Right lobe of liver (tissue), 6 donors: ENCODE measurements at regions not wholly inside any gene's neighbourhood (a gene's known extent, or its start where the extent isn't known, plus 50 kb on each side); places are given as distances from the start of the nearest gene placed in this dataset.

Experiments used
- ATAC-seq, 4 donors: fragments of 200-7000 bp; cut with Tn5 transposase; one replicate each; pipeline ENCODE4 v1.9.1; 2020; ENCODE audit warnings: mild to moderate bottlenecking in 4 of 4, moderate library complexity in 4 of 4
- DNase-seq, 3 donors: peaks; one replicate each; pipeline ENCODE4 v3.0.0-alpha.2; 2020
- H3K27ac ChIP-seq, 3 donors: fragments of 200-600 bp; one replicate each; pipeline ENCODE4 v1.8.0; 2022
- H3K27me3 ChIP-seq, 2 donors: fragments of 200-600 bp; one replicate each; pipeline ENCODE4 v1.8.0; 2022
- H3K36me3 ChIP-seq, 4 donors: fragments of 200-600 bp; sonication (generic) in 1 of 4; one replicate each; pipeline versions ENCODE4 v1.5.1 to v1.8.0; 2017 to 2022; ENCODE audit warnings: control low read depth in 1 of 4
- H3K4me1 ChIP-seq, 4 donors: fragments of 200-600 bp; sonication (generic) in 1 of 4; one replicate each; pipeline versions ENCODE4 v1.5.1 to v1.8.0; 2017 to 2022; ENCODE audit warnings: control low read depth in 1 of 4
- H3K4me3 ChIP-seq, 3 donors: fragments of 200-600 bp; one replicate each; pipeline ENCODE4 v1.8.0; 2022
- H3K9me3 ChIP-seq, 4 donors: fragments of 200-600 bp; sonication (generic) in 1 of 4; one replicate each; pipeline versions ENCODE4 v1.5.1 to v1.8.0; 2017 to 2022; ENCODE audit warnings: control low read depth in 1 of 4
- CTCF ChIP-seq, 4 donors: fragments of 200-600 bp in 3 of 4; fragments of 450-650 bp in 1 of 4; IDR thresholded peaks; one replicate each; pipeline versions ENCODE4 v1.5.1 to v1.8.0; 2016 to 2022; ENCODE audit warnings: antibody characterized with exemption in 4 of 4, mild to moderate bottlenecking in 2 of 4
- POLR2A ChIP-seq: fragments of 450-650 bp; IDR thresholded peaks from one replicate; pipeline ENCODE4 v1.6.1; 2017; ENCODE audit warnings: antibody characterized with exemption, mild to moderate bottlenecking
- WGBS: methylation state at CpG from one replicate; pipeline ENCODE4 v1.1.6; 2018; ENCODE audit warnings: low coverage, low lambda C conversion rate; ENCODE audit not compliant: insufficient coverage; ENCODE audit errors: missing lambda C conversion rate; 5-methylcytosine and 5-hydroxymethylcytosine counted together
- intact Hi-C, 2 donors: fragments of 100-400 bp; cut with DNase I; formaldehyde crosslinking; loops; one replicate each; pipeline versions ENCODE4 v1.11.2 to v1.14.1; 2022
- donor health status: DM: no; HTN: yes; CAD: no.
- donor health status: DM: no; HTN: no; CAD: no.
- donor health status: DM: no; HTN: no; CAD: no.
- donor health status: DM: no; HTN: yes; CAD: no.
- donor health status: DM: no; HTN: yes; CAD: no.

GRCh38 chr2:58896638-58897037, 655.5 kb upstream of the FANCL start:
- intact Hi-C loops = no loop called here
- 28% methylated on average over 3 of the region's 3 CpGs for WGBS
- no peak overlapping the region for H3K4me3 ChIP-seq
- H3K27ac ChIP-seq = no peak overlapping the region
- TF ChIP-seq CTCF (IDR thresholded peaks at IDR 0.05) (no peak), POLR2A (no peak)
- no peak for DNase-seq
- no peaks in the 10 kb centered on the region for H3K9me3 ChIP-seq
- H3K4me1 ChIP-seq = no peaks in the 10 kb centered on the region
- no peak for ATAC-seq
- H3K27me3 ChIP-seq = no peaks in the 10 kb centered on the region
- H3K36me3 ChIP-seq = no peaks in the 10 kb centered on the region

GRCh38 chr2:58895857-58896256, 654.7 kb upstream of the FANCL start:
- 44% methylated on average over 4 of the region's 4 CpGs for WGBS
- Histone ChIP-seq H3K36me3 (no peaks in the 10 kb centered on the region), H3K27ac (no peak overlapping the region), H3K4me1 (no peaks in the 10 kb centered on the region), H3K27me3 (no peaks in the 10 kb centered on the region), H3K9me3 (no peaks in the 10 kb centered on the region), H3K4me3 (no peak overlapping the region)
- TF ChIP-seq POLR2A (no peak), CTCF (IDR thresholded peaks at IDR 0.05) (no peak)
- DNase-seq = peak in 1 of 3 donors; percentile 53
- intact Hi-C loops = no loop called here
- peak; percentile 41 to 78 (median 68) for ATAC-seq

DNA sequence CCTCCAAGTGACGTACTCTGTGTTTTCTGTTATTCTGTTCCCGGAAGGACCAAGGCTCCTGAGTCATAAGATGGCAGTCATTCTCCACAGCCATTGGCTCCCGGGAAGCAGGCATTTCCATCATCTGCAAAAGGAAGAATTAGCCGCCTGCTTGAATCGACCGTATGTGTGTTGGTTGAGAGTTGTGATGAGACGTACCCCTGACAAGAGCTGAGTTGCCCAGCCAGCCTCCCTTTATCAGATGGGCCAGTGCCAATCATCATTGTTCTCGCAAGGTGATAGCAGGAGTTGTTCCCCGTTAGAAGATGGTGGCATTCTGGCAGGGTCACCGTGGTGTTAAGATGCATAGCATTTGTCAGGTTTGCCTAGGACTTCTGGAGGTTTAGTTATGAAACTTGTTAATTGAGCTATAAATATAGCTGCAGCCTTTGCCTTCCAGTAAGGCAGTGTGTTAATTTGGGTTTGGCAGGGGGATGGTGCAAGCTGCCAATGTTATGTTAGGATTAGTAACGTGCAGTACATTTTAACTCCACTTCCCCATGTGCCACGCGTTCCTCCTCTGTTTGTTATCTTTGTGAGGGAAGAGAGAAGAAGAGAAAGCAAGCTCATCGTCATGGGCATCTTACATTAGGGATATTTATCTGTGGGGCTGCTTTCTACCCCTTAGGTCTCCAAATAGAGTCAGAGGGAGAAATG, 652.7 kb upstream of the FANCL start:
- Histone ChIP-seq H3K27me3 (no peaks in the 10 kb centered on the region), H3K9me3 (no peaks in the 10 kb centered on the region), H3K27ac (no peak overlapping the region), H3K4me1 (no peaks in the 10 kb centered on the region), H3K36me3 (no peaks in the 10 kb centered on the region), H3K4me3 (no peak overlapping the region)
- no peak for ATAC-seq
- DNase-seq = no peak
- TF ChIP-seq CTCF (IDR thresholded peaks at IDR 0.05) (no peak), POLR2A (no peak)
- intact Hi-C loops = no loop called here
- WGBS = 73% methylated on average over 14 of the region's 14 CpGs

- Histone ChIP-seq H3K9me3 (no peaks in the 10 kb centered on the region), H3K4me1 (no peaks in the 10 kb centered on the region), H3K4me3 (no peak overlapping the region), H3K36me3 (no peaks in the 10 kb centered on the region), H3K27me3 (no peaks in the 10 kb centered on the region), H3K27ac (no peak overlapping the region)
- WGBS = 71% methylated on average over 4 of the region's 4 CpGs
- no peak for ATAC-seq
- no peak for TF ChIP-seq POLR2A
- no peak for TF ChIP-seq CTCF (IDR thresholded peaks at IDR 0.05)
- intact Hi-C loops = no loop called here
- no peak for DNase-seq
Observed at GRCh38 chr2:58891828-58892377, 650.8 kb upstream of the FANCL start.
